Activated naive CD8-positive, alpha-beta T cell treated with anti-CD3 and anti-CD28 coated beads, Interleukin-2, amount 10 ng/mL, durations not matched to agents 7 days and 5 days (primary cell): ENCODE measurements at regions not wholly inside any gene's neighbourhood (a gene's known extent, or its start where the extent isn't known, plus 50 kb on each side); places are given as distances from the start of the nearest gene placed in this dataset.

ENCODE experiments used
- ATAC-seq: fragments of 150-1000 bp; cut with Tn5 transposase; one replicate; pipeline ENCODE4 v1.10.0; 2021; ENCODE audit warnings: low read depth, moderate library complexity
- POLR2A ChIA-PET: fragments of 350-600 bp; sonication (Branson Sonifier 250); formaldehyde crosslinking; loops from one replicate; lab custom pipeline; 2021; ENCODE audit warnings: antibody characterized with exemption; lab: Charles Lee
- DNase-seq: peaks from one replicate; pipeline ENCODE4 v3.0.0; 2021
- H3K27ac Mint-ChIP-seq: one replicate; pipeline ENCODE4 v1.8.0; 2022; ENCODE audit warnings: mild to moderate bottlenecking, mixed read lengths
- H3K27me3 Mint-ChIP-seq: one replicate; pipeline ENCODE4 v1.8.0; 2022; ENCODE audit warnings: mild to moderate bottlenecking, moderate library complexity, mixed read lengths
- H3K36me3 Mint-ChIP-seq: one replicate; pipeline ENCODE4 v1.8.0; 2021; ENCODE audit warnings: mild to moderate bottlenecking, mixed read lengths
- H3K4me1 Mint-ChIP-seq: one replicate; pipeline ENCODE4 v1.8.0; 2021; ENCODE audit warnings: mixed read lengths
- H3K4me3 Mint-ChIP-seq: one replicate; pipeline ENCODE4 v1.8.0; 2022; ENCODE audit warnings: mild to moderate bottlenecking, moderate library complexity, mixed read lengths
- H3K9me3 Mint-ChIP-seq: one replicate; pipeline ENCODE4 v1.8.0; 2021; ENCODE audit warnings: mixed read lengths

DNA sequence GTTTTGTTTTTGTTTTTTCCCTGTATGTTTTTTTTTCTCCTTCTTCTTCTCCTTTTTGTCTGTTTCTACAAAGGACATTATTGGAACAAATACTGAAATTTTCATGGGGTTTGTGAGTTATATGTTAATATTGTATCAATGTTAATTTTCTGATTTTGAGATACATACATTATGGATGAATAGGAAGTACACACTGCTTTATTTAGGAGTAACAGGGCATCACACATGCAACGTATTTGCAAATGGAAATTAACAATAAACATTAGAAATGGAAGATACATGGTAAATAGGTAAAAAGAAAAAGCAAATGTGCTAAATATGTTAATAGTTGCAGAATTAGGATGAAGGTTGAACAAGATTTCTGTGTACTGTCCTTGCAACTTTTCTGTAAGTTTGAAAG is 477.2 kb upstream of the INTU start:
- DNase-seq (no peak), ATAC-seq (no peak)
- Mint-ChIP-seq H3K4me1 (no peaks in the 10 kb centered on the region), H3K9me3 (peaks cover 7% of the 10 kb centered on the region), H3K27me3 (no peaks in the 10 kb centered on the region), H3K36me3 (no peaks in the 10 kb centered on the region), H3K27ac (no peak overlapping the region), H3K4me3 (no peak overlapping the region)
- POLR2A ChIA-PET, result no interaction called here

DNA sequence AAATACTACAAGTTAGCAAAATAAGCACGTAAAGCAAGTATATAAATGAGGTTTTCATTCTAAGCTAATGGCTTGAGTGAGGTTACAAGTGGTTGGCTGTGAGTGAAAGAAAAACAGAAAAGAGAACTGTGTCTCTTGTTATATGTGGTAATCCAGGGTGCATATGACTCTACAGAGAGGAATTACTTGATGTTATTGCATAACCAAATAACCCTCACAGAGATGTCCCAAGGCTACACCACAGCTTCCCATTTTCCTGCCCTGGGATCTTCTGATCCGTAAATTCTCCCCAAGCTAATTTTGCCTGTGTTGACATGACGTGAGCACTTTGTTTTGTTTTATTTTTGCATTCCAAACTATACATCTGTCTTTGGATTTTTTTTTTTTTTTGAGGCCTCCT is 470.0 kb upstream of the INTU start:
- Mint-ChIP-seq H3K36me3 (no peaks in the 10 kb centered on the region), H3K9me3 (peaks cover 6% of the 10 kb centered on the region), H3K4me1 (no peaks in the 10 kb centered on the region), H3K4me3 (no peak overlapping the region), H3K27ac (no peak overlapping the region), H3K27me3 (no peaks in the 10 kb centered on the region)
- POLR2A ChIA-PET, result no interaction called here
- ATAC-seq, result no peak
- DNase-seq, result no peak

DNA sequence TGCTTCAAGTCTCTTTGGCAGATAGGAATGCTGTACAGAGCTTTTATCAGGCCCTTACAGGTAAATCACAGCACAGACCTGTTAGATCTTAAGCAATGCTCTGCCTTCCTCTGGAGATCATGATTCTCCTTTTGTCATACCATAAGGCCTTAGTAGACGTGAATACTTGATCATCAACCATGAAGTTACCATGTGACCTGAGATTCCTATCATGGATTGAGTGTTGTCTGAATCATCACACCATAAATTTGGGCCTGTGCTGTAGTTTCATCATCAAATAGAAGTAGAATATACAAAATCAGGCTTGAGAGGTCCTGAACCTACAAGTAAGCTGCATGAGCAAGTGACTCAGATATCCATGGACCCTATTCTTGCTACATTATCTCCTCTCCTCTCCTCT is 466.8 kb upstream of the INTU start:
- POLR2A ChIA-PET, result no interaction called here
- no peaks in the 10 kb centered on the region for H3K36me3 Mint-ChIP-seq
- no peak overlapping the region for H3K27ac Mint-ChIP-seq
- no peaks in the 10 kb centered on the region for H3K4me1 Mint-ChIP-seq
- H3K9me3 Mint-ChIP-seq, result peaks cover 2% of the 10 kb centered on the region
- ATAC-seq (no peak), DNase-seq (no peak)
- H3K4me3 Mint-ChIP-seq, result no peak overlapping the region
- no peaks in the 10 kb centered on the region for H3K27me3 Mint-ChIP-seq

DNA sequence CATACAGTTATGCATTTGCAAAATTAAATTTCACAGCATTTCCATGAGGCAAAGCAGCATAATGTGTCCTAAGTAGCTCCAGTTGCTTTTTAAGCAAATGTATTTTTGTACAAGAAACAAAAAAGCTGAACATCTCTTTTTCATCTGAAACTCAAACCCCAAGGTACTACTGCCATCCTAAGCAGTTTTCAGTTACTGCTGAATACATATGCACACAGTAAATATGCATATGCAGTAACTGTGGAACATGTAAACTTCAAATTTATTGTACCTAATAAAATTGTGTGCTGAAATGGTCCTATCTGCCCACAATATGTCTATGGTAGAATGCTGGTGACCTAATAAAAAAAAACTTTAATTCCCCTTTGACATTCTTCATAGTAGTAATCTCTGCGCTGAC is 458.6 kb upstream of the INTU start:
- Mint-ChIP-seq H3K4me1 (no peaks in the 10 kb centered on the region), H3K36me3 (no peaks in the 10 kb centered on the region), H3K27ac (no peak overlapping the region), H3K9me3 (no peaks in the 10 kb centered on the region), H3K4me3 (no peak overlapping the region), H3K27me3 (no peaks in the 10 kb centered on the region)
- ATAC-seq, result no peak
- POLR2A ChIA-PET, result no interaction called here
- DNase-seq, result no peak

DNA sequence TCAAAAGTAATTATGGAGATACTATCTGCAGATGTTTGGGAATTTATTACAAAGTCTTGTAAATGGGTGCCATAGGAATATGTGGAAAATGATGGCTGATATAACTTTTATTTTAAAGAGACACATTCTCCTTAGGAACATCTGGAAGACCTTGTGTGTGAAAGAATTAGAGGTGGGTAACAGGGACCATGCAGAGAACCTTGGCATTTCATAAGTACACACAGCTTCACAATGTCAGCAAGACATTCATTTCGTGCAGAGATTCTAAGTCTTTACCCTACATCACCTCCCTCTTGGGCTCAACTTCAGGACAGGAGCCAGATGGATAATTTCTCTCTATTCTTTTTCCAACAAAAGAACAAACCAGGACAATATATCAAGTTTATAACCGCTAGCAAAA is 458.1 kb upstream of the INTU start:
- Mint-ChIP-seq H3K27ac (no peak overlapping the region), H3K4me1 (no peaks in the 10 kb centered on the region), H3K4me3 (no peak overlapping the region), H3K36me3 (no peaks in the 10 kb centered on the region), H3K27me3 (no peaks in the 10 kb centered on the region), H3K9me3 (no peaks in the 10 kb centered on the region)
- POLR2A ChIA-PET, result no interaction called here
- DNase-seq (no peak), ATAC-seq (no peak)

DNA sequence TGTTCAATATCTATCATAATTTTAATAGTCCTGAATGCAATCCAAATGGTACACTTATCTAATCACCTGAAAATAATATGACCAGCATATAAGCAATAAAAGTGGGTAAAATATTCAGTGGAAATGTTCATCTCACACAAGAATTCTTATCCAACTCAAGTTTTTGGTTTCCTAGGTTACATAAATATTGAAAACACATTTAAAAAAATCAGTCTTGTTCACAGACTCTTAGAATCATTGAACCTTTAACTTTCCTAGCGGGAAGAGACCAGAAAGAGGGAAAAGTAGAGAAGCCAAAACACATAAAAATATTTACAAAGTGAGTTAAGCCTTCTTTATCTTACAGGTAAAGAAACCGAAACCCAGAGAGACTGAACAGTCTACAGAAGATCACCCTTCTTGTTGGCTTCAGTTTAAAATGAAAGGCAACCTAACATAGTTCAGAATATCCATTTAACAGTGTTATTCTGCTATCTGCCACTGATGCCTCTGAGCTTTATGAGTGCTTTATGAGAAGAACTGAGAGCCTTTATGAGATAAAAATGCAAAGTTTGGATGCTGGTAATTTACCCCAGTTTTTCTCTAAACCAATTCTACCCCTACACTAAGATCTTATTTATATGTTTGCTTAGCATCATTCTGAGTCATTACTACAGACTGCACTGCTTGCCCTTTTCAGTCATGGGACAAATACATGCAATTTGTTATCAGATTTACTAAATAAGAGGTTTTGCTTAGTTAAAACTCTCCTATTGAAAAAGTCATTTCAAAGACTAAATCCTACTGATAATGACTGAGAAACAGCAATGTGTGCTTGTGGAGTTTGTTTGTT is 453.3 kb upstream of the INTU start:
- no peaks in the 10 kb centered on the region for H3K4me1 Mint-ChIP-seq
- no peak overlapping the region for H3K4me3 Mint-ChIP-seq
- POLR2A ChIA-PET, result no interaction called here
- H3K9me3 Mint-ChIP-seq, result peaks cover 6% of the 10 kb centered on the region
- no peaks in the 10 kb centered on the region for H3K27me3 Mint-ChIP-seq
- DNase-seq (no peak), ATAC-seq (no peak)
- H3K27ac Mint-ChIP-seq, result no peak overlapping the region
- no peaks in the 10 kb centered on the region for H3K36me3 Mint-ChIP-seq

DNA sequence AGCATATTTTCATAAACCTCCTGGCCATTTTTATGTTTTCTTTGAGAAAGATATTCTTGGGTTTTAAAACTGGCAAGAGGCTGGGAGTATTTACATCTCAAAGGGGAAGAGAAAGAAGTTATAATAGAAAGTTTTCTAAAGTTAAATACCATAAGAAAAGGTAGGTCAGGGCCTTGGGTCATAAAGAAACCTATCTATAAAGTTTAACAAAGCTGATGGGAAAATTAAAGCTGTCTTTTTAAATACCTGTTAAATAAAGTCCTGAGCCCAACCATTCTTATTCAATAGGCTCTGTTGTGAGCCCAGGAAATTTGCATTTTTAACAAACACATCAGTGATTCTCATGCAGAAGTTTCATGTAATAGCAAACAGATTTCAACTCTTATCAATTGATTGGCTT is 451.8 kb upstream of the INTU start:
- no peak overlapping the region for H3K4me3 Mint-ChIP-seq
- H3K27ac Mint-ChIP-seq, result no peak overlapping the region
- no peaks in the 10 kb centered on the region for H3K4me1 Mint-ChIP-seq
- H3K36me3 Mint-ChIP-seq, result no peaks in the 10 kb centered on the region
- no peak for DNase-seq
- no peaks in the 10 kb centered on the region for H3K27me3 Mint-ChIP-seq
- H3K9me3 Mint-ChIP-seq, result peaks cover 10% of the 10 kb centered on the region
- POLR2A ChIA-PET, result no interaction called here
- ATAC-seq, result no peak

DNA sequence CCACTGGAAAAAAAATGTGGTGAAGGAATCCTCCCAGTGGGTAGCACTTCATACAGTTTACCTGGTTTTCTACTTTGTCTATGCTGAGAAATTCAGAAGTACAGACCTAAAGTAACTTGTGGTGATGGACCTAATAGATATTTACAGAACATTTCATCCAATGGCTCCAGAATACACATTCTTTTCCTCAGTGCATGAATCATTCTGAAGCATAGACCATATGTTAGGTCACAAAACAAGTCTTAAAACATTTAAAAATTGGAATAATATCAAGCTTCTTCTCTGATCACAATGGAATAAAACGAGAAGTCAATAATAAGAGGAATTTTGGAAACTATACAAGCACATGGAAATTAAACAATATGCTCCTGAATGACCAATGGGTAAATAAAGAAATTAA is 450.1 kb upstream of the INTU start:
- no peaks in the 10 kb centered on the region for H3K36me3 Mint-ChIP-seq
- POLR2A ChIA-PET, result no interaction called here
- DNase-seq, result no peak
- no peak overlapping the region for H3K4me3 Mint-ChIP-seq
- no peaks in the 10 kb centered on the region for H3K27me3 Mint-ChIP-seq
- H3K27ac Mint-ChIP-seq, result no peak overlapping the region
- no peaks in the 10 kb centered on the region for H3K4me1 Mint-ChIP-seq
- no peak for ATAC-seq
- peaks cover 10% of the 10 kb centered on the region for H3K9me3 Mint-ChIP-seq

DNA sequence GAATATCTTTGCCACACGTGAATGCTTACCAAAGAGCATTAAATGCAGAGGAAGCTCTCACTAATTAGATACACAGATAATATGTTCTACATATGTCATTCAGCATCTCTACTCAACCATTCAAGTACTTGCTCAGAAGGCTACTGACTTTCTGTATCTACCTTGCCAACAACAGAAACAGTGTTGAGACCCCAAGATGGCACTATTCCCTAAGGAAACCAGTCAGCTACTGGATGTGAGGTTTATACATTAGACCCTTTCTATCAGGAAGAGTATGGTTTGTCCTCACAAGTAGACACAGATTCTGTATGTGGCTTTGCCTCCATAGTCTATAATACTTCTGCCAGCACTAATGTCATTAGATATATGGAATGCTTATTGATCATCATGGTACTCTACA is 443.9 kb upstream of the INTU start:
- no peak overlapping the region for H3K4me3 Mint-ChIP-seq
- H3K4me1 Mint-ChIP-seq, result no peaks in the 10 kb centered on the region
- ATAC-seq (no peak), DNase-seq (no peak)
- peaks cover 9% of the 10 kb centered on the region for H3K9me3 Mint-ChIP-seq
- no peaks in the 10 kb centered on the region for H3K36me3 Mint-ChIP-seq
- no peak overlapping the region for H3K27ac Mint-ChIP-seq
- no peaks in the 10 kb centered on the region for H3K27me3 Mint-ChIP-seq
- POLR2A ChIA-PET, result no interaction called here

DNA sequence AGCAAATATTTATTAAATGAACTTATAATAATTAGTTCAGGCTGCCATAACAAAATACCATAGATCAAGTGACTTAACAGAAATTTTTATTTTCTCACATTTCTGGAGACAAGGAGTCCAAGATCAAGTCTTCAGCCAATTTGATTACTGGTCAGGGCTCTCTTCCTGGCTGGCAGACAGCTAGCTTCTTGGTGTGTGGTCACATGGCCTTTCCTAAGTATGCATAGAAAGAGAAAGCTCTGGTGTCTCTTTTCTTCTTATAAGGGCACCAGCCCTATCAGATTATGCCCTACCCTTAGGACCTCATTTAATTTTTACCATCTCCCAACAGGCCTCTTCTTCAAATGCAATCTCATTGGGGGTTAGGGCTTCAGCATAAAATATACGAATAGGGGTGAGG is 438.5 kb upstream of the INTU start:
- H3K4me1 Mint-ChIP-seq, result no peaks in the 10 kb centered on the region
- no peak overlapping the region for H3K4me3 Mint-ChIP-seq
- no peak overlapping the region for H3K27ac Mint-ChIP-seq
- no peaks in the 10 kb centered on the region for H3K27me3 Mint-ChIP-seq
- ATAC-seq, result no peak
- peaks cover 6% of the 10 kb centered on the region for H3K9me3 Mint-ChIP-seq
- H3K36me3 Mint-ChIP-seq, result no peaks in the 10 kb centered on the region
- DNase-seq, result no peak
- POLR2A ChIA-PET, result no interaction called here

DNA sequence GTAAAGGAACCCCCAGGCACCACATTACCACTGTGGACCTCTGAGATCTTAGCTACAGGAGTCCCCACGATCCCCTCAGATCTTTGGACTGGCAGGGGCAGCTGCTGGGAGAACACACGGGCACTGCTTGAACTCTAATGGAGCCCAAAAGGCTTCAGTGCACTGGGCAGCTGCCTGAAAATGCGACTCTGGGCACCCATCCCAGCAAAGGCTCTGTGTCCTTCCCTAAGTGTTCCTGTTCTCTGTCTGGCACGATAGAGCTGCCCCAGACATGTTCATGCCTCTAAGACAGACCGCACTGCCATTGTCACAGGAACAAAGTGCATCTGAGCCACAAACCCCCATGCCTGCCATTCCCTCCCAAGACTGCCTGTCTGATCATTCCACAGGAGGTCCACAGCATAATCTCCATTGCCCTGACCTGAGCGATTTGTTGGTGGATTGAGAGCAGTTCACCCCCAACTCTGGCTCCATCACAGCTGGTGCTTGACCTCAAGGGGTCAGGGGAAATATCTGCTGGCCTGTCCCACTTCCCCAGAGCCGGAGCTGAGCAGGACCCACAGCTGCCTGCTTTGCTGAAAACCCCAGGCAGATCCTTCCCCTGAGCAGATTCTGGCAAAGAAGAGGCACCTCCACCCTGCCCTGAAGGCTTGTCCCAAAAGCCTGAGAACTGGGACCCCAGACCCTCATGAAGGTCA is 436.0 kb upstream of the INTU start:
- DNase-seq, result no peak
- Mint-ChIP-seq H3K9me3 (peaks cover 5% of the 10 kb centered on the region), H3K27me3 (no peaks in the 10 kb centered on the region), H3K4me3 (no peak overlapping the region), H3K4me1 (no peaks in the 10 kb centered on the region), H3K27ac (no peak overlapping the region), H3K36me3 (no peaks in the 10 kb centered on the region)
- ATAC-seq, result no peak
- POLR2A ChIA-PET, result no interaction called here

DNA sequence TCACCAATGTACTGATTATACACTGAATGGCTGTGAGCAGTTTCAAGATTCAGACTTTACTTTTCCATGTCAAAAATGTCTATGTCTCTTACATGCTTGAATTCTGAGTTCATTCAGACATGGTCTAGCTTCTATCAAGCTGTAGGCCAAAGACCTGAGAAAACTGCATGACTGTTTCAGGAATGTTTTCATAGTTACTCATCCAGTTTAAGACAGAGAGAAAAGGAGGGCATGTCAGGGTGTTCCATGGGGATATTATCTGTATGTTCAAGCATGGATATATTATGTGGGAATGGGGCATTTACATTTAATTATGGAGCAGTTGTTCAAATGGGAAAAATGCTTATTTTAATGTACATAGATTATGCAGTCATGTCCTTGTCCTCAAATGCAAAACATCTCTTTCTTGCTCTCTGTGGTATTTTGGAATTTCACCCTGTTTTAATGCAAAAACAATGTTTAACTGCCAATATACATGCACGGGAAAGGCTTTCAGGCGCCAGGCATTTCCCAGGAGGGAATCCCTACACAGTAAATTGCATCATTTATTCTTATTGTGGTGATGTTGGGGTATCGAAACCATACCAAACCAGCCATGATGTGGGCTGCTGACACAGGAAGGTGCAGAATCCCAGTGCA is 429.1 kb upstream of the INTU start:
- ATAC-seq, result no peak
- Mint-ChIP-seq H3K36me3 (no peaks in the 10 kb centered on the region), H3K4me1 (no peaks in the 10 kb centered on the region), H3K27me3 (no peaks in the 10 kb centered on the region), H3K4me3 (no peak overlapping the region), H3K27ac (no peak overlapping the region), H3K9me3 (peaks cover 2% of the 10 kb centered on the region)
- POLR2A ChIA-PET, result no interaction called here
- no peak for DNase-seq

DNA sequence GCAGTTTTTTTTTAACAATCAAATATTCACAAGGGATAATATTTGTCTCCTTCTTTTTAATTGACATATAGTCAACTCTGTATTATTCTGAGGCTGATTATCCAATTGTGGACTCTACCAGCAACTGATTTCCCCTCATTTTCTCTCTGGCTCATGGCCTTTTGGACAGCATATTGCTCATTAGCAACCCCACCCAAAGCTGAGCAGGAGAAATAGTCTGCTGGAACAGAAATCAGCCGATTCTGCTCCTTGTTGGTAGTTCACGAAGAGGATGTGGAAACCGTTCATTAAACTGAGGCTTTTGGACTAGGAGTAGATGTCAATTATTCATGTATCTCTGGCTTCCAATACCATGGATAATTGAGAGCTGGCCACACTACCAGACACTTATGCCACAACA is 428.4 kb upstream of the INTU start:
- Mint-ChIP-seq H3K27me3 (no peaks in the 10 kb centered on the region), H3K27ac (no peak overlapping the region), H3K36me3 (no peaks in the 10 kb centered on the region), H3K4me3 (no peak overlapping the region), H3K4me1 (no peaks in the 10 kb centered on the region), H3K9me3 (peaks cover 2% of the 10 kb centered on the region)
- DNase-seq, result no peak
- POLR2A ChIA-PET, result no interaction called here
- no peak for ATAC-seq

DNA sequence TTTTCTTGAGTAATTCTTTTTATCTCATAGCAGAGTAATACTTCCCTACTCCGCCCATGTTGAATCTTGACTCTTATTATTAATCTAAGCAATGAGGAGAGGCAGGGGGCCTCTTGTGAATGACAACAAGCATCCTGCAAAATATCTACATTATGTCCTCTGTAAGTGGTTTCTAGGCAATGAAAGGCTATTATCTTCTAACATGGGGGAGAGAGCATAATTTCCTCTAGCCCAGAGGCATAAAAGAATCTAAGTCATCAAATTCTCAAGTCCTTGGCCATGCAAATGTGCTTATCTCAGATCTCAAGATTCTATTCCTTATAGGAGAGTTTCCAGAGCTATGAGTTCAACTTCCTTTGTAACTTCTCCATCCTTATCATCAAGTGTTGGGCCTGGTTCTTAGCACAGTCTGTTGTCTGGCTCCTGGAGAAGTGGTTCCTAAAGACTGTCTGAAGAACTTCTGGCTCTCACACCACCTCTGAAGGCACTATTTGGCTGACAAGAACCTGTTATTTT is 423.1 kb upstream of the INTU start:
- H3K36me3 Mint-ChIP-seq, result no peaks in the 10 kb centered on the region
- no peak for DNase-seq
- H3K27ac Mint-ChIP-seq, result no peak overlapping the region
- POLR2A ChIA-PET, result no interaction called here
- peaks cover 2% of the 10 kb centered on the region for H3K9me3 Mint-ChIP-seq
- no peak overlapping the region for H3K4me3 Mint-ChIP-seq
- ATAC-seq, result no peak
- H3K4me1 Mint-ChIP-seq, result no peaks in the 10 kb centered on the region
- H3K27me3 Mint-ChIP-seq, result no peaks in the 10 kb centered on the region
